Lower leg skin (tissue), 3 donors: ENCODE measurements at regions not wholly inside any gene's neighbourhood (a gene's known extent, or its start where the extent isn't known, plus 50 kb on each side); places are given as distances from the start of the nearest gene placed in this dataset.

Experiments
- CTCF ChIP-seq, 3 donors: fragments of 450-650 bp; IDR thresholded peaks; one replicate each; pipeline ENCODE4 v1.5.1; 2016; ENCODE audit warnings: antibody characterized with exemption in 3 of 3, mild to moderate bottlenecking in 3 of 3, moderate library complexity in 2 of 3
- POLR2A ChIP-seq, 2 donors: fragments of 450-650 bp; IDR thresholded peaks; one replicate each; pipeline ENCODE4 v1.6.1; 2016 to 2017; ENCODE audit warnings: antibody characterized with exemption in 2 of 2, mild to moderate bottlenecking in 1 of 2, moderate library complexity in 1 of 2

- TF ChIP-seq CTCF (IDR thresholded peaks at IDR 0.05) = no peak
- TF ChIP-seq POLR2A (IDR thresholded peaks at IDR 0.05) = no peak
These were observed 464.1 kb upstream of the RARB start for GRCh38 chr3:24963762-24964625.
